ENCODE measurements at regions not wholly inside any gene's neighbourhood (a gene's known extent, or its start where the extent isn't known, plus 50 kb on each side); places are given as distances from the start of the nearest gene placed in this dataset.
A peak's percentile ranks its signal among the peaks of the same experiment; 100 is the strongest.
"Not testable (repeated sequence)": the region's sequence is repeated elsewhere in the genome, so short reads cannot be mapped to it uniquely, and the experiment has no call there.

GRCh38 chr2:75405000-75405399 is 155.7 kb downstream of the EVA1A start:
- no peak overlapping the region for H2BK120ac ChIP-seq (ENCODE audit: insufficient read depth, low read length, poor library complexity)
- H3K4ac ChIP-seq (ENCODE audit: low read depth, low read length) = no peak overlapping the region
- H3K9me3 ChIP-seq (ENCODE audit: insufficient read depth, low read depth, low read length) = peaks cover 2% of the 10 kb centered on the region
- H2AFZ ChIP-seq (ENCODE audit: insufficient read depth, low read length, poor library complexity) = no peak overlapping the region
- H3K18ac ChIP-seq (ENCODE audit: low read length) = no peak overlapping the region
- no peak for DNase-seq
- no peak overlapping the region for H2BK12ac ChIP-seq (ENCODE audit: low read length)
- H3K4me2 ChIP-seq (ENCODE audit: low read length) = no peak overlapping the region
- H2BK5ac ChIP-seq (ENCODE audit: low read depth, low read length, poor library complexity) = no peak overlapping the region
- no peaks in the 10 kb centered on the region for H3K79me2 ChIP-seq (ENCODE audit: control insufficient read depth, insufficient read depth, low read length, poor library complexity)
- no peak overlapping the region for H3K9ac ChIP-seq (ENCODE audit: low read length)
- H3K4me3 ChIP-seq (ENCODE audit: low read depth, low read length) = no peak overlapping the region
- H3K27ac ChIP-seq (ENCODE audit: low read depth, low read length) = no peak overlapping the region
- no peaks in the 10 kb centered on the region for H3K27me3 ChIP-seq (ENCODE audit: insufficient read depth, low read length)
- no peaks in the 10 kb centered on the region for H3K36me3 ChIP-seq (ENCODE audit: control insufficient read depth in 1 of 2, insufficient read depth in 2 of 2, low read length in 2 of 2)
- no peak overlapping the region for H2AK5ac ChIP-seq (ENCODE audit: low read length)
- H3K14ac ChIP-seq (ENCODE audit: low read length) = no peak overlapping the region
- WGBS (ENCODE audit: extremely low coverage, insufficient coverage, insufficient read length) = no CpG with 5 or more reads among the region's 3 CpGs
- H3K23ac ChIP-seq (ENCODE audit: low read length) = no peak overlapping the region
- no peaks in the 10 kb centered on the region for H3K4me1 ChIP-seq (ENCODE audit: control insufficient read depth in 1 of 2, insufficient read depth in 2 of 2, low read length in 2 of 2)
- no peak overlapping the region for H4K91ac ChIP-seq (ENCODE audit: low read depth, low read length)
- H4K12ac ChIP-seq (ENCODE audit: low read depth, low read length) = no peak overlapping the region
- H4K8ac ChIP-seq (ENCODE audit: low read depth, low read length) = no peak overlapping the region
- no peaks in the 10 kb centered on the region for H3K79me1 ChIP-seq (ENCODE audit: low read length)

GRCh38 chr2:75403991-75404428 is 156.7 kb downstream of the EVA1A start:
- Histone ChIP-seq H2AFZ (ENCODE audit: insufficient read depth, low read length, poor library complexity) (no peak overlapping the region), H3K79me2 (ENCODE audit: control insufficient read depth, insufficient read depth, low read length, poor library complexity) (no peaks in the 10 kb centered on the region), H3K27ac (ENCODE audit: low read depth, low read length) (no peak overlapping the region), H4K91ac (ENCODE audit: low read depth, low read length) (no peak overlapping the region), H3K14ac (ENCODE audit: low read length) (no peak overlapping the region), H2BK5ac (ENCODE audit: low read depth, low read length, poor library complexity) (no peak overlapping the region), H2BK12ac (ENCODE audit: low read length) (no peak overlapping the region), H3K4me1 (ENCODE audit: control insufficient read depth in 1 of 2, insufficient read depth in 2 of 2, low read length in 2 of 2) (no peaks in the 10 kb centered on the region), H3K18ac (ENCODE audit: low read length) (no peak overlapping the region), H3K27me3 (ENCODE audit: insufficient read depth, low read length) (no peaks in the 10 kb centered on the region), H4K8ac (ENCODE audit: low read depth, low read length) (no peak overlapping the region), H3K79me1 (ENCODE audit: low read length) (no peaks in the 10 kb centered on the region), H3K4me3 (ENCODE audit: low read depth, low read length) (no peak overlapping the region), H4K12ac (ENCODE audit: low read depth, low read length) (no peak overlapping the region), H3K36me3 (ENCODE audit: control insufficient read depth in 1 of 2, insufficient read depth in 2 of 2, low read length in 2 of 2) (no peaks in the 10 kb centered on the region), H3K9me3 (ENCODE audit: insufficient read depth, low read depth, low read length) (no peaks in the 10 kb centered on the region), H3K4ac (ENCODE audit: low read depth, low read length) (no peak overlapping the region), H3K9ac (ENCODE audit: low read length) (no peak overlapping the region), H2BK120ac (ENCODE audit: insufficient read depth, low read length, poor library complexity) (no peak overlapping the region), H3K23ac (ENCODE audit: low read length) (no peak overlapping the region), H3K4me2 (ENCODE audit: low read length) (no peak overlapping the region), H2AK5ac (ENCODE audit: low read length) (no peak overlapping the region)
- WGBS (ENCODE audit: extremely low coverage, insufficient coverage, insufficient read length) = no CpG with 5 or more reads among the region's 9 CpGs
- peak; percentile 4 to 80 for DNase-seq

- H3K23ac ChIP-seq (ENCODE audit: low read length) = no peak overlapping the region
Measured at GRCh38 chr2:75396314-75396713, 164.4 kb downstream of the EVA1A start.

GRCh38 chr2:75394764-75395163 is 166.0 kb downstream of the EVA1A start:
- H3K4me1 ChIP-seq (ENCODE audit: control insufficient read depth in 1 of 2, insufficient read depth in 2 of 2, low read length in 2 of 2); H2AFZ ChIP-seq (ENCODE audit: insufficient read depth, low read length, poor library complexity); H3K9ac ChIP-seq (ENCODE audit: low read length); H2AK5ac ChIP-seq (ENCODE audit: low read length); H3K9me3 ChIP-seq (ENCODE audit: insufficient read depth, low read depth, low read length); H2BK12ac ChIP-seq (ENCODE audit: low read length); H4K12ac ChIP-seq (ENCODE audit: low read depth, low read length); H3K4me3 ChIP-seq (ENCODE audit: low read depth, low read length); H3K36me3 ChIP-seq (ENCODE audit: control insufficient read depth in 1 of 2, insufficient read depth in 2 of 2, low read length in 2 of 2); H3K14ac ChIP-seq (ENCODE audit: low read length); H4K91ac ChIP-seq (ENCODE audit: low read depth, low read length); H3K27ac ChIP-seq (ENCODE audit: low read depth, low read length); H3K23ac ChIP-seq (ENCODE audit: low read length); H3K27me3 ChIP-seq (ENCODE audit: insufficient read depth, low read length); H3K79me2 ChIP-seq (ENCODE audit: control insufficient read depth, insufficient read depth, low read length, poor library complexity); H2BK120ac ChIP-seq (ENCODE audit: insufficient read depth, low read length, poor library complexity); H2BK5ac ChIP-seq (ENCODE audit: low read depth, low read length, poor library complexity); H3K4me2 ChIP-seq (ENCODE audit: low read length); H3K18ac ChIP-seq (ENCODE audit: low read length); H3K79me1 ChIP-seq (ENCODE audit: low read length); H4K8ac ChIP-seq (ENCODE audit: low read depth, low read length); H3K4ac ChIP-seq (ENCODE audit: low read depth, low read length): not testable (repeated sequence)
- no CpG with 5 or more reads among the region's 2 CpGs for WGBS (ENCODE audit: extremely low coverage, insufficient coverage, insufficient read length)
- peak in 1 of 2 donors; percentile 59 for DNase-seq

More at GRCh38 chr2:75396314-75396713, 164.4 kb downstream of the EVA1A start:
- no peak overlapping the region for H3K27ac ChIP-seq (ENCODE audit: low read depth, low read length)
- no peaks in the 10 kb centered on the region for H3K4me1 ChIP-seq (ENCODE audit: control insufficient read depth in 1 of 2, insufficient read depth in 2 of 2, low read length in 2 of 2)
- no CpG with 5 or more reads among the region's 2 CpGs for WGBS (ENCODE audit: extremely low coverage, insufficient coverage, insufficient read length)
- H3K18ac ChIP-seq (ENCODE audit: low read length) = no peak overlapping the region
- H3K4me2 ChIP-seq (ENCODE audit: low read length) = no peak overlapping the region
- no peak overlapping the region for H2BK5ac ChIP-seq (ENCODE audit: low read depth, low read length, poor library complexity)
- H2AK5ac ChIP-seq (ENCODE audit: low read length) = no peak overlapping the region
- H4K12ac ChIP-seq (ENCODE audit: low read depth, low read length) = no peak overlapping the region
- H3K36me3 ChIP-seq (ENCODE audit: control insufficient read depth in 1 of 2, insufficient read depth in 2 of 2, low read length in 2 of 2) = no peaks in the 10 kb centered on the region
- no peak for DNase-seq
- H3K9me3 ChIP-seq (ENCODE audit: insufficient read depth, low read depth, low read length) = peaks cover 9% of the 10 kb centered on the region
- H3K79me1 ChIP-seq (ENCODE audit: low read length) = no peaks in the 10 kb centered on the region
- H2BK120ac ChIP-seq (ENCODE audit: insufficient read depth, low read length, poor library complexity) = no peak overlapping the region
- H3K27me3 ChIP-seq (ENCODE audit: insufficient read depth, low read length) = no peaks in the 10 kb centered on the region
- no peak overlapping the region for H3K9ac ChIP-seq (ENCODE audit: low read length)
- no peak overlapping the region for H2AFZ ChIP-seq (ENCODE audit: insufficient read depth, low read length, poor library complexity)
- no peak overlapping the region for H4K8ac ChIP-seq (ENCODE audit: low read depth, low read length)
- H3K14ac ChIP-seq (ENCODE audit: low read length) = no peak overlapping the region
- no peak overlapping the region for H3K4me3 ChIP-seq (ENCODE audit: low read depth, low read length)
- H2BK12ac ChIP-seq (ENCODE audit: low read length) = no peak overlapping the region
- H3K79me2 ChIP-seq (ENCODE audit: control insufficient read depth, insufficient read depth, low read length, poor library complexity) = no peaks in the 10 kb centered on the region
- H4K91ac ChIP-seq (ENCODE audit: low read depth, low read length) = no peak overlapping the region
- no peak overlapping the region for H3K4ac ChIP-seq (ENCODE audit: low read depth, low read length)

Measured in trophoblast cell (in vitro differentiated cells and primary cell).